GM12878 (cell line): ENCODE measurements at regions not wholly inside any gene's neighbourhood (a gene's known extent, or its start where the extent isn't known, plus 50 kb on each side); places are given as distances from the start of the nearest gene placed in this dataset.

ENCODE experiments used
- ATAC-seq: fragments of 200-7000 bp; cut with Tn5 transposase; 3 replicates; pipeline ENCODE4 v1.9.1; 2020; ENCODE audit warnings: mild to moderate bottlenecking, moderate library complexity
- BruUV-seq: library from RNA; stranded (reverse); fragments of 400-500 nt; replicated peaks from 2 replicates; lab custom pipeline; 2021; lab: Mats Ljungman, UMichigan
- CTCF ChIA-PET: fragments of 300-600 bp; sonication (Branson Sonifier 250); formaldehyde crosslinking; extraction: SDS; loops from one replicate; lab custom pipeline; 2021; ENCODE audit warnings: inconsistent platforms; lab: Yijun Ruan, JAX
- POLR2A ChIA-PET: fragments of 350-600 bp; formaldehyde crosslinking; extraction: SDS; loops from one replicate; lab custom pipeline; 2021; ENCODE audit warnings: inconsistent platforms; lab: Charles Lee
- RAD21 ChIA-PET: fragments of 300-600 bp; sonication (Branson Sonifier 250); formaldehyde crosslinking; loops from one replicate; lab custom pipeline; 2023; ENCODE audit warnings: antibody characterized with exemption; ENCODE audit not compliant: unreplicated experiment; lab: Charles Lee
- SMC1A ChIA-PET: fragments of 300-600 bp; sonication (Branson Sonifier 250); formaldehyde crosslinking; loops from one replicate; lab custom pipeline; 2023; ENCODE audit not compliant: unreplicated experiment, uncharacterized antibody; lab: Charles Lee
- DNase-seq: peaks from one replicate; pipeline ENCODE4 v3.0.0-alpha.2; 2011; ENCODE audit warnings: low read depth, low spot score
- FAIRE-seq: peaks from 3 replicates; lab custom pipeline; 2011; peaks lifted over from hg19 to GRCh38; lab: Jason Lieb, UNC
- H2AFZ ChIP-seq: 2 replicates; pipeline ENCODE4 v1.6.0; 2011; ENCODE audit warnings: low read depth, low read length, control low read depth; ENCODE audit not compliant: control insufficient read depth
- H3K27ac ChIP-seq: 2 replicates; pipeline ENCODE4 v1.5.1; 2011; ENCODE audit warnings: control low read depth; ENCODE audit not compliant: control insufficient read depth, insufficient read depth
- H3K27me3 ChIP-seq, 2 experiments: replicated peaks in 1 of 2; 2 replicates each; pipeline versions ENCODE4 v1.6.0 to v1.6.1; 2011; ENCODE audit warnings: low read length in 1 of 2; ENCODE audit not compliant: control insufficient read depth in 2 of 2, insufficient read depth in 2 of 2
- H3K36me3 ChIP-seq, 2 experiments: 2 replicates each; pipeline ENCODE4 v1.5.1; 2011; ENCODE audit warnings: low read length in 1 of 2; ENCODE audit not compliant: control insufficient read depth in 2 of 2, insufficient read depth in 2 of 2
- H3K4me1 ChIP-seq: 2 replicates; pipeline ENCODE4 v1.6.1; 2011; ENCODE audit warnings: mild to moderate bottlenecking, low read length, moderate library complexity, mixed read lengths; ENCODE audit not compliant: control insufficient read depth, insufficient read depth
- H3K4me2 ChIP-seq: 2 replicates; pipeline ENCODE4 v1.6.0; 2011; ENCODE audit warnings: control low read depth; ENCODE audit not compliant: control insufficient read depth, insufficient read depth
- H3K4me3 ChIP-seq: fragments of 200-600 bp; sonication (generic); 2 replicates; pipeline ENCODE4 v1.5.1; 2016
- H3K79me2 ChIP-seq: 2 replicates; pipeline ENCODE4 v1.6.0; 2011; ENCODE audit warnings: low read length; ENCODE audit not compliant: control insufficient read depth, insufficient read depth
- H3K9ac ChIP-seq: 2 replicates; pipeline ENCODE4 v1.8.0; 2011; ENCODE audit warnings: low read length, control low read depth, mixed read lengths; ENCODE audit not compliant: control insufficient read depth, insufficient read depth
- H3K9me3 ChIP-seq: replicated peaks from 3 replicates; pipeline ENCODE4 v1.5.1; 2011; ENCODE audit warnings: mild to moderate bottlenecking, low read length; ENCODE audit not compliant: control insufficient read depth, insufficient read depth
- H4K20me1 ChIP-seq: 2 replicates; pipeline ENCODE4 v1.6.0; 2011; ENCODE audit not compliant: control insufficient read depth, insufficient read depth
- BCL11A ChIP-seq: IDR thresholded peaks from 2 replicates; pipeline ENCODE4 v1.6.1; 2011; ENCODE audit warnings: low read depth, low read length
- EP300 ChIP-seq, 2 experiments: fragments of 150-350 bp in 1 of 2; IDR thresholded peaks; 2 replicates each; pipeline ENCODE4 v1.6.1; 2011 to 2012; ENCODE audit warnings: low read depth in 2 of 2, low read length in 2 of 2, borderline replicate concordance in 1 of 2, improper control_type of control experiment in 1 of 2, inconsistent platforms in 1 of 2; ENCODE audit not compliant: control insufficient read depth in 1 of 2
- GABPA ChIP-seq: IDR thresholded peaks from 2 replicates; pipeline ENCODE4 v1.6.1; 2014; ENCODE audit warnings: antibody characterized with exemption, low read depth, mild to moderate bottlenecking, inconsistent platforms
- HDGF ChIP-seq: fragments of 450-650 bp; IDR thresholded peaks from 2 replicates; pipeline ENCODE4 v1.6.1; 2016; ENCODE audit warnings: antibody characterized with exemption
- JUNB ChIP-seq: IDR thresholded peaks from 2 replicates; pipeline ENCODE4 v1.6.1; 2016; ENCODE audit warnings: antibody characterized with exemption, mild to moderate bottlenecking
- MXI1 ChIP-seq: fragments of 150-350 bp; IDR thresholded peaks from 2 replicates; pipeline ENCODE4 v1.6.1; 2011; ENCODE audit warnings: low read depth, mild to moderate bottlenecking, inconsistent platforms, low read length, improper control_type of control experiment
- NR2C2 ChIP-seq: IDR thresholded peaks from 2 replicates; pipeline ENCODE4 v1.6.1; 2011; ENCODE audit warnings: borderline replicate concordance, low read depth; ENCODE audit not compliant: control insufficient read depth, insufficient read length
- PAX8 ChIP-seq: fragments of 450-650 bp; IDR thresholded peaks from 2 replicates; pipeline ENCODE4 v1.6.1; 2017; ENCODE audit warnings: mild to moderate bottlenecking, moderate library complexity
- RFX5 ChIP-seq: IDR thresholded peaks from 2 replicates; pipeline ENCODE4 v1.6.1; 2011; ENCODE audit warnings: low read depth, low read length, improper control_type of control experiment
- SMARCA5 ChIP-seq: fragments of 450-650 bp; IDR thresholded peaks from 2 replicates; pipeline ENCODE4 v1.6.1; 2017; ENCODE audit warnings: mild to moderate bottlenecking
- SMC3 ChIP-seq: IDR thresholded peaks from 2 replicates; pipeline ENCODE4 v1.6.1; 2011; ENCODE audit warnings: low read length, improper control_type of control experiment, borderline replicate concordance
- SP1 ChIP-seq: IDR thresholded peaks from one replicate; pipeline ENCODE4 v1.6.1; 2011; ENCODE audit warnings: low read depth, low read length
- SREBF2 ChIP-seq: IDR thresholded peaks from 2 replicates; pipeline ENCODE4 v1.6.1; 2012; ENCODE audit warnings: mild to moderate bottlenecking, low read length
- WGBS: methylation state at CpG from one replicate; pipeline ENCODE4 v1.1.6; 2016; ENCODE audit warnings: low lambda C conversion rate; ENCODE audit not compliant: insufficient replicate concordance, insufficient coverage; ENCODE audit errors: missing lambda C conversion rate; 5-methylcytosine and 5-hydroxymethylcytosine counted together
- in situ Hi-C: fragments of 300-500 bp; cut with MboI; formaldehyde crosslinking; loops from 9 replicates; pipeline ENCODE4 v1.14.3; 2018; ENCODE audit warnings: mixed read lengths
- intact Hi-C: fragments of 100-400 bp; cut with micrococcal nuclease; formaldehyde crosslinking; loops from one replicate; pipeline ENCODE4 v1.14.2; 2022; ENCODE audit not compliant: unreplicated experiment
- TF ChIP-seq, protein P1 (sequence below): fragments of 450-650 bp; formaldehyde crosslinking; IDR thresholded peaks from 2 replicates; pipeline ENCODE4 v1.4.0; 2020; ENCODE audit warnings: mild to moderate bottlenecking, moderate library complexity
- TF ChIP-seq, protein P2 (sequence below): fragments of 450-650 bp; IDR thresholded peaks from 2 replicates; pipeline ENCODE4 v1.6.1; 2018; ENCODE audit warnings: borderline replicate concordance, mild to moderate bottlenecking; ENCODE audit not compliant: partially characterized antibody
- TF ChIP-seq, protein P3 (sequence below): IDR thresholded peaks from 2 replicates; pipeline ENCODE4 v1.6.1; 2012; ENCODE audit warnings: low read depth, low read length, improper control_type of control experiment
- TF ChIP-seq, protein P4 (sequence below): fragments of 450-650 bp; IDR thresholded peaks from 2 replicates; pipeline ENCODE4 v1.6.1; 2014; ENCODE audit warnings: mild to moderate bottlenecking

DNA sequence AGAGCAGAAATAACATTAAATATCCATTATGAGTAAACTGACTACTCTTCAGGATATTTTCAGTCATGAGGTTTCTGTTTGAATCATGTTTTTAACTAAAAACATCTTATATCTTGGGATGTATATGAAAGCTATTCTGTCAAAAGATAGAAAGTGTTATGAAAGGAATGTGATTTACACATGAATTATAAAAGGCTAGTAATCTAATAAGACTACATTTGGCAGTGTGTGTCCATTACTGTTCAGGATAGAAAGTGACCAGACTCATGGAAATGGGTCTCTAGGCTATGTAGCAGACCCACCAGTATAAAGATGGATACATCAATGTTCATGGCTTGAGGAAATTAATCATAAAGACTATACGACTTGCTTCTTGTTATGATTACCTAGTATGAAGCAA lies 1328.2 kb upstream of the NUDT12 start:
- FAIRE-seq (no peak), DNase-seq (no peak), ATAC-seq (no peak)
- Histone ChIP-seq H2AFZ (no peak overlapping the region), H3K36me3 (no peaks in the 10 kb centered on the region), H3K79me2 (no peaks in the 10 kb centered on the region), H3K4me2 (no peak overlapping the region), H3K27ac (no peak overlapping the region), H4K20me1 (no peaks in the 10 kb centered on the region), H3K9ac (no peak overlapping the region), H3K4me3 (no peak overlapping the region), H3K4me1 (no peaks in the 10 kb centered on the region), H3K9me3 (no peaks in the 10 kb centered on the region), H3K27me3 (no peaks in the 10 kb centered on the region)
- ChIA-PET POLR2A (no interaction called here), RAD21 (no interaction called here), CTCF (no interaction called here), SMC1A (no interaction called here)
- BruUV-seq = no TSS peak
- in situ Hi-C loops = no loop called here
- no peak for TF ChIP-seq GABPA
- TF ChIP-seq, protein P1, sequence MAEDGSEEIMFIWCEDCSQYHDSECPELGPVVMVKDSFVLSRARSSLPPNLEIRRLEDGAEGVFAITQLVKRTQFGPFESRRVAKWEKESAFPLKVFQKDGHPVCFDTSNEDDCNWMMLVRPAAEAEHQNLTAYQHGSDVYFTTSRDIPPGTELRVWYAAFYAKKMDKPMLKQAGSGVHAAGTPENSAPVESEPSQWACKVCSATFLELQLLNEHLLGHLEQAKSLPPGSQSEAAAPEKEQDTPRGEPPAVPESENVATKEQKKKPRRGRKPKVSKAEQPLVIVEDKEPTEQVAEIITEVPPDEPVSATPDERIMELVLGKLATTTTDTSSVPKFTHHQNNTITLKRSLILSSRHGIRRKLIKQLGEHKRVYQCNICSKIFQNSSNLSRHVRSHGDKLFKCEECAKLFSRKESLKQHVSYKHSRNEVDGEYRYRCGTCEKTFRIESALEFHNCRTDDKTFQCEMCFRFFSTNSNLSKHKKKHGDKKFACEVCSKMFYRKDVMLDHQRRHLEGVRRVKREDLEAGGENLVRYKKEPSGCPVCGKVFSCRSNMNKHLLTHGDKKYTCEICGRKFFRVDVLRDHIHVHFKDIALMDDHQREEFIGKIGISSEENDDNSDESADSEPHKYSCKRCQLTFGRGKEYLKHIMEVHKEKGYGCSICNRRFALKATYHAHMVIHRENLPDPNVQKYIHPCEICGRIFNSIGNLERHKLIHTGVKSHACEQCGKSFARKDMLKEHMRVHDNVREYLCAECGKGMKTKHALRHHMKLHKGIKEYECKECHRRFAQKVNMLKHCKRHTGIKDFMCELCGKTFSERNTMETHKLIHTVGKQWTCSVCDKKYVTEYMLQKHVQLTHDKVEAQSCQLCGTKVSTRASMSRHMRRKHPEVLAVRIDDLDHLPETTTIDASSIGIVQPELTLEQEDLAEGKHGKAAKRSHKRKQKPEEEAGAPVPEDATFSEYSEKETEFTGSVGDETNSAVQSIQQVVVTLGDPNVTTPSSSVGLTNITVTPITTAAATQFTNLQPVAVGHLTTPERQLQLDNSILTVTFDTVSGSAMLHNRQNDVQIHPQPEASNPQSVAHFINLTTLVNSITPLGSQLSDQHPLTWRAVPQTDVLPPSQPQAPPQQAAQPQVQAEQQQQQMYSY = no peak
- no peak for TF ChIP-seq SREBF2
- no peak for TF ChIP-seq SMARCA5
- TF ChIP-seq SP1 = no peak
- TF ChIP-seq, protein P2, sequence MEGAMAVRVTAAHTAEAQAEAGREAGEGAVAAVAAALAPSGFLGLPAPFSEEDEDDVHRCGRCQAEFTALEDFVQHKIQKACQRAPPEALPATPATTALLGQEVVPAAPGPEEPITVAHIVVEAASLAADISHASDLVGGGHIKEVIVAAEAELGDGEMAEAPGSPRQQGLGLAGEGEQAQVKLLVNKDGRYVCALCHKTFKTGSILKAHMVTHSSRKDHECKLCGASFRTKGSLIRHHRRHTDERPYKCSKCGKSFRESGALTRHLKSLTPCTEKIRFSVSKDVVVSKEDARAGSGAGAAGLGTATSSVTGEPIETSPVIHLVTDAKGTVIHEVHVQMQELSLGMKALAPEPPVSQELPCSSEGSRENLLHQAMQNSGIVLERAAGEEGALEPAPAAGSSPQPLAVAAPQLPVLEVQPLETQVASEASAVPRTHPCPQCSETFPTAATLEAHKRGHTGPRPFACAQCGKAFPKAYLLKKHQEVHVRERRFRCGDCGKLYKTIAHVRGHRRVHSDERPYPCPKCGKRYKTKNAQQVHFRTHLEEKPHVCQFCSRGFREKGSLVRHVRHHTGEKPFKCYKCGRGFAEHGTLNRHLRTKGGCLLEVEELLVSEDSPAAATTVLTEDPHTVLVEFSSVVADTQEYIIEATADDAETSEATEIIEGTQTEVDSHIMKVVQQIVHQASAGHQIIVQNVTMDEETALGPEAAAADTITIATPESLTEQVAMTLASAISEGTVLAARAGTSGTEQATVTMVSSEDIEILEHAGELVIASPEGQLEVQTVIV = no peak
- TF ChIP-seq, protein P3, sequence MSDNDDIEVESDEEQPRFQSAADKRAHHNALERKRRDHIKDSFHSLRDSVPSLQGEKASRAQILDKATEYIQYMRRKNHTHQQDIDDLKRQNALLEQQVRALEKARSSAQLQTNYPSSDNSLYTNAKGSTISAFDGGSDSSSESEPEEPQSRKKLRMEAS = no peak
- no peak for TF ChIP-seq MXI1
- TF ChIP-seq JUNB = no peak
- no peak for TF ChIP-seq EP300 (IDR thresholded peaks at IDR 0.05; ENCODE audit: borderline replicate concordance in 1 of 2, control insufficient read depth in 1 of 2, low read depth in 2 of 2, low read length in 2 of 2)
- TF ChIP-seq RFX5 = no peak
- TF ChIP-seq HDGF = no peak
- no peak for TF ChIP-seq BCL11A
- no peak for TF ChIP-seq SMC3
- TF ChIP-seq, protein P4, sequence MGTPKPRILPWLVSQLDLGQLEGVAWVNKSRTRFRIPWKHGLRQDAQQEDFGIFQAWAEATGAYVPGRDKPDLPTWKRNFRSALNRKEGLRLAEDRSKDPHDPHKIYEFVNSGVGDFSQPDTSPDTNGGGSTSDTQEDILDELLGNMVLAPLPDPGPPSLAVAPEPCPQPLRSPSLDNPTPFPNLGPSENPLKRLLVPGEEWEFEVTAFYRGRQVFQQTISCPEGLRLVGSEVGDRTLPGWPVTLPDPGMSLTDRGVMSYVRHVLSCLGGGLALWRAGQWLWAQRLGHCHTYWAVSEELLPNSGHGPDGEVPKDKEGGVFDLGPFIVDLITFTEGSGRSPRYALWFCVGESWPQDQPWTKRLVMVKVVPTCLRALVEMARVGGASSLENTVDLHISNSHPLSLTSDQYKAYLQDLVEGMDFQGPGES = no peak
- no peak for TF ChIP-seq NR2C2
- no peak for TF ChIP-seq PAX8
- 0% methylated on average over 1 of the region's 1 CpG for WGBS
- intact Hi-C loops = no loop called here
